ENCODE measurements at regions not wholly inside any gene's neighbourhood (a gene's known extent, or its start where the extent isn't known, plus 50 kb on each side); places are given as distances from the start of the nearest gene placed in this dataset.

DNA sequence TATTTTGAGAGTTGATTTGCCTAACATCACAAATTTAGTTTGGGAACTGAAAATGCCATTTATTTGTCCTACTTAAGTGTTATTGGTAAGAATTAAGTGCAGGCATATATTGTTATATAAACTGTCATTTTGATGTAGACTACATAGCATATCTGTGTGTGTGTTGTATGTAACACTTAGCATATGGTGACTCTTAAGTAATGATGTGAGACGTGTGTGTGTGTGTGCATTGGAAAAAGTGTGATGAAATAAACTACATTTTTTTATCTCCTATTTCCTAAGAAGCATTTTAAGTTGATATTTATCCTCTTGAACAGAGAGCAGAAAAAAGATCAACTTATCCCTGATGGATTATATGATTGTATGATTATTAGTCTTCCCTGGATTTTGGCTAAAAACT, 588.2 kb upstream of the SUCLG2 start:
- no peak for TF ChIP-seq CTCF (IDR thresholded peaks at IDR 0.05; ENCODE audit: unreplicated experiment in 3 of 3)
- no peaks in the 10 kb centered on the region for H3K36me3 Mint-ChIP-seq (ENCODE audit: low read depth)
- no peak overlapping the region for H3K27ac Mint-ChIP-seq

DNA sequence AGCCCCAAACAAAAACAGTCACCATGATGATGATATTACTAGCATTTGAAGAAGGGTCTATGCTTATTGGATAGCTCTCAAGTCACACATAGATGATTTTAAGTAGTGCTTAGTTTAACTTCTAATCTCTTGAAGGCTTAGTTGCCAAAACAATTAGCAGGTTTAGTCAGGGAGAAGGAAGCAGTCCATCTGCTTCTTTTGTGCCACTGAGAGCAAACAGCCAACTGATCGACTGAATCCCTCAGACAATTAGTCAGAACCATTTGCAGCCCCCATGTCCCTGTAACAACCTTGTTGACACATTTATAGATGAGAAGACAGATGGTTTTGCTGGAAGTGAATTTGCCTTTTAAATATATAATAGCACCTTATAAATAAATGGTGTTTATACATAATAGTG, 585.1 kb upstream of the SUCLG2 start:
- no peaks in the 10 kb centered on the region for H3K36me3 Mint-ChIP-seq (ENCODE audit: low read depth)
- no peak overlapping the region for H3K4me3 Mint-ChIP-seq
- no peaks in the 10 kb centered on the region for H3K4me1 Mint-ChIP-seq
- H3K27me3 Mint-ChIP-seq (ENCODE audit: low read depth) = no peaks in the 10 kb centered on the region
- no peak for TF ChIP-seq CTCF (IDR thresholded peaks at IDR 0.05; ENCODE audit: unreplicated experiment in 3 of 3)
- H3K27ac Mint-ChIP-seq = no peak overlapping the region
- no peaks in the 10 kb centered on the region for H3K9me3 Mint-ChIP-seq

More for the DNA sequence above, 588.2 kb upstream of the SUCLG2 start:
- H3K27me3 Mint-ChIP-seq (ENCODE audit: low read depth) = no peaks in the 10 kb centered on the region
- no peak overlapping the region for H3K4me3 Mint-ChIP-seq
- no peaks in the 10 kb centered on the region for H3K4me1 Mint-ChIP-seq
- H3K9me3 Mint-ChIP-seq = no peaks in the 10 kb centered on the region

DNA sequence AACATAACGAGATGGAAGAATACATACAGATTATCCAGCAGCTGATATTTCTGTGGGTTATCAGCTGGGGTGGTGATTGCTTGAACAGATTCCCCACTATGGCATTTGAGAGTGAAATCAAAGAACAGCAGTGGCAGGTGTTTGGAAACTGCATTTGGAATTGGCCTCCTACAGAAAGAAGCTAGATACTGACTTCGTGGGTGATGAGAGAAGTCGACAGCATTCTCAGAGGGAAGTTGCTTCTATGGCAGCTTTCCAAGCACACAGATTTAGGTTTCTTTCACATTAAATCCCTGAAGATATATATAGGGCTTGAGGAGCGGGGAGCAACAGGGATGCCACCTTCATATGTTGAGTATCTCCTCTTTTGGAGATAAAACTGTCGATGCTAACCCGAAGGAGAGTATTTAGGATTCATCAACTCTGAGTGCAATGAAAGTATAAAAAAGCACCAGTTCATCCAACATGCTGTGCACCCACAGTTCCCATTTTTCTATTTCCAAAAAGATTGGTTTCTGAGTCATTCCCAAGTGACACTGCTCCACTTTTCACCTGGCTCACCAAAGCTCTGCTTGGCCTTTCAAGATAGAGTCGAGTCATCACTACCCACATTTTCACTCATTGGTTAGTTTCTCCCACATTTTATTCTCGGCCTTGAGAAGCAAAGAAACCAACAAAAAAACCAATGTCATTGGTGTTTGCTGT, 579.8 kb upstream of the SUCLG2 start:
- Mint-ChIP-seq H3K4me1 (no peaks in the 10 kb centered on the region), H3K9me3 (peaks cover 9% of the 10 kb centered on the region), H3K27ac (no peak overlapping the region), H3K36me3 (ENCODE audit: low read depth) (no peaks in the 10 kb centered on the region), H3K4me3 (no peak overlapping the region), H3K27me3 (ENCODE audit: low read depth) (no peaks in the 10 kb centered on the region)
- no peak for TF ChIP-seq CTCF (IDR thresholded peaks at IDR 0.05; ENCODE audit: unreplicated experiment in 3 of 3)

GRCh38 chr3:68228856-68229255, 574.4 kb upstream of the SUCLG2 start:
- no peak for TF ChIP-seq CTCF (IDR thresholded peaks at IDR 0.05; ENCODE audit: unreplicated experiment in 3 of 3)
- no peaks in the 10 kb centered on the region for H3K27me3 Mint-ChIP-seq (ENCODE audit: low read depth)
- no peaks in the 10 kb centered on the region for H3K36me3 Mint-ChIP-seq (ENCODE audit: low read depth)
- H3K9me3 Mint-ChIP-seq = peaks cover 9% of the 10 kb centered on the region
- H3K4me3 Mint-ChIP-seq = no peak overlapping the region
- H3K27ac Mint-ChIP-seq = no peak overlapping the region
- H3K4me1 Mint-ChIP-seq = peaks cover 6% of the 10 kb centered on the region

GRCh38 chr3:68220832-68221231, 566.4 kb upstream of the SUCLG2 start:
- no peaks in the 10 kb centered on the region for H3K36me3 Mint-ChIP-seq (ENCODE audit: low read depth)
- no peaks in the 10 kb centered on the region for H3K9me3 Mint-ChIP-seq

More at GRCh38 chr3:68220832-68221231, 566.4 kb upstream of the SUCLG2 start:
- Mint-ChIP-seq H3K4me3 (no peak overlapping the region), H3K4me1 (no peaks in the 10 kb centered on the region), H3K27me3 (ENCODE audit: low read depth) (no peaks in the 10 kb centered on the region), H3K27ac (no peak overlapping the region)
- TF ChIP-seq CTCF (IDR thresholded peaks at IDR 0.05; ENCODE audit: unreplicated experiment in 3 of 3) = no peak
